ENCODE measurements at regions not wholly inside any gene's neighbourhood (a gene's known extent, or its start where the extent isn't known, plus 50 kb on each side); places are given as distances from the start of the nearest gene placed in this dataset.

DNA sequence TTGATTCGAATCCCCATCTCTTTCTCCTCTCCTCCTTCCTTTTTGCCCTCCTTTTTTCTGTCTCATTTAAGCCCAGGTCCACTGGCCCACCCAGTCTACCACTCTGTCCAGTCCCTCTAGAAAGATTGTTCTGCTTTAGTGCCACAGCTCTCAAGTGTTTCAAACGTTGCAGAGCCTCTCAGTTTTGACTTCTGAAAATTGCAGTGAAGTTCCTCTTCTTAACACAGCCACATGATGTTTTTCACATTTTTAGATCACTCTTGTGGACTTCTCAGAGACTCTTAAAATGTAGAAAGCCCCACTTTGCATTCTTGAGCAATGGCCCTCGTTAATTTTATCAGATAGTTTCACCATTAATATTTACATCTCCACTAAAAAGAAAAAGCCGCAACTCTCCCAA is 253.1 kb downstream of the HAPSTR1 start:
- TF ChIP-seq, protein P1, sequence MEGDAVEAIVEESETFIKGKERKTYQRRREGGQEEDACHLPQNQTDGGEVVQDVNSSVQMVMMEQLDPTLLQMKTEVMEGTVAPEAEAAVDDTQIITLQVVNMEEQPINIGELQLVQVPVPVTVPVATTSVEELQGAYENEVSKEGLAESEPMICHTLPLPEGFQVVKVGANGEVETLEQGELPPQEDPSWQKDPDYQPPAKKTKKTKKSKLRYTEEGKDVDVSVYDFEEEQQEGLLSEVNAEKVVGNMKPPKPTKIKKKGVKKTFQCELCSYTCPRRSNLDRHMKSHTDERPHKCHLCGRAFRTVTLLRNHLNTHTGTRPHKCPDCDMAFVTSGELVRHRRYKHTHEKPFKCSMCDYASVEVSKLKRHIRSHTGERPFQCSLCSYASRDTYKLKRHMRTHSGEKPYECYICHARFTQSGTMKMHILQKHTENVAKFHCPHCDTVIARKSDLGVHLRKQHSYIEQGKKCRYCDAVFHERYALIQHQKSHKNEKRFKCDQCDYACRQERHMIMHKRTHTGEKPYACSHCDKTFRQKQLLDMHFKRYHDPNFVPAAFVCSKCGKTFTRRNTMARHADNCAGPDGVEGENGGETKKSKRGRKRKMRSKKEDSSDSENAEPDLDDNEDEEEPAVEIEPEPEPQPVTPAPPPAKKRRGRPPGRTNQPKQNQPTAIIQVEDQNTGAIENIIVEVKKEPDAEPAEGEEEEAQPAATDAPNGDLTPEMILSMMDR (conservative IDR thresholded peaks at IDR 0.05 in 1 of 2, IDR thresholded peaks at IDR 0.05 in 1 of 2; ENCODE audit: extremely low read depth in 1 of 2, insufficient read depth in 1 of 2, low read depth in 1 of 2, low read length in 2 of 2), result no peak
- TF ChIP-seq EZH2 (IDR thresholded peaks at IDR 0.05; ENCODE audit: borderline replicate concordance, low read length), result no peak
